ENCODE measurements at regions not wholly inside any gene's neighbourhood (a gene's known extent, or its start where the extent isn't known, plus 50 kb on each side); places are given as distances from the start of the nearest gene placed in this dataset.

DNA sequence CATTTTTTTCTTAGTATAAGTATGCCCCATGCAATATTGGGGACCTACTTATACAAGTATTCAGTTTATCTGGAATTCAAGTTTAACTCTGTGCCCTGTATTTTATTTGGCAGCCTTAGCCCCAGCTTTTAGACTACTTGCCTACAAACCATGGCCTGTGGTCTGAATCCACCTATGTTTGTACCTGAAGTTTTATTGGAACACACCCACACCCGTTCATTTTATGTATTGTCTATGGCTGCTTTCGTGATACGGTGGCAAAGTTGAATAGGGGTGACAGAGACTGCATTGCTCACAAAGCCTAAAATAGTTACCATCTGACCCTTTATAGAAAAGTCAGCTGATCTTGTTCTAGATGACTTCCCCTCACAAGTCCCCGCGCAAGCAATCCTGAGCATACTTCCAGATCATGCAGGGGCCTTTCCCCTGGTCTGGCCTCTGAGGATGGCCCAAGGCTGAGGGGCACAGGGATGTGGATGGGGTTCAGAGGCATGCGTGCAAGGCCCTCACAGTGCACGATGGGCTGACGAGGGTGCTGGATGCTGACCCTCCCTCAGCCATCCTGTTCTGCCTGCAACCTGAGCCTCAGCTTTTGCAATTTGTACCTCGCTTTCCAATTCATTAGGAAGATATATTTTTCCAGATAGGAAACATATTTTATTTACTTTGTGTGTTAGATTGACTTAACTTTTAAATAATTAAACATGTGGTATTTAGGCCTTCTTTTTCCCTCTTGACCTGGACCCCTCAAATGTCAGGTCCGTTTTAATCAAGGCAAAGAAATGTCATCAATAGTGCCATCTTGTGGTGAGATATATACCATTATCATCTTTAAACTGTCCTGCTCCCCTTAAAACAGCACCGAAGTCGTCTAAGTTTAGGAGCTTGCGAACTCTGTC, 527.3 kb upstream of the CCDC196 start:
- no peak for TF ChIP-seq ZFX (IDR thresholded peaks at IDR 0.05; ENCODE audit: borderline replicate concordance)
- TF ChIP-seq, protein P1, sequence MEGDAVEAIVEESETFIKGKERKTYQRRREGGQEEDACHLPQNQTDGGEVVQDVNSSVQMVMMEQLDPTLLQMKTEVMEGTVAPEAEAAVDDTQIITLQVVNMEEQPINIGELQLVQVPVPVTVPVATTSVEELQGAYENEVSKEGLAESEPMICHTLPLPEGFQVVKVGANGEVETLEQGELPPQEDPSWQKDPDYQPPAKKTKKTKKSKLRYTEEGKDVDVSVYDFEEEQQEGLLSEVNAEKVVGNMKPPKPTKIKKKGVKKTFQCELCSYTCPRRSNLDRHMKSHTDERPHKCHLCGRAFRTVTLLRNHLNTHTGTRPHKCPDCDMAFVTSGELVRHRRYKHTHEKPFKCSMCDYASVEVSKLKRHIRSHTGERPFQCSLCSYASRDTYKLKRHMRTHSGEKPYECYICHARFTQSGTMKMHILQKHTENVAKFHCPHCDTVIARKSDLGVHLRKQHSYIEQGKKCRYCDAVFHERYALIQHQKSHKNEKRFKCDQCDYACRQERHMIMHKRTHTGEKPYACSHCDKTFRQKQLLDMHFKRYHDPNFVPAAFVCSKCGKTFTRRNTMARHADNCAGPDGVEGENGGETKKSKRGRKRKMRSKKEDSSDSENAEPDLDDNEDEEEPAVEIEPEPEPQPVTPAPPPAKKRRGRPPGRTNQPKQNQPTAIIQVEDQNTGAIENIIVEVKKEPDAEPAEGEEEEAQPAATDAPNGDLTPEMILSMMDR (IDR thresholded peaks at IDR 0.05) = peak; percentile 74
- no peak overlapping the region for H3K27ac ChIP-seq

- H3K27ac ChIP-seq = no peak overlapping the region
- no peak for TF ChIP-seq ZFX (IDR thresholded peaks at IDR 0.05; ENCODE audit: borderline replicate concordance)
- TF ChIP-seq, protein P1 (IDR thresholded peaks at IDR 0.05) = peak; percentile 39
Measured at GRCh38 chr14:65959563-65960024, 526.6 kb upstream of the CCDC196 start.

DNA sequence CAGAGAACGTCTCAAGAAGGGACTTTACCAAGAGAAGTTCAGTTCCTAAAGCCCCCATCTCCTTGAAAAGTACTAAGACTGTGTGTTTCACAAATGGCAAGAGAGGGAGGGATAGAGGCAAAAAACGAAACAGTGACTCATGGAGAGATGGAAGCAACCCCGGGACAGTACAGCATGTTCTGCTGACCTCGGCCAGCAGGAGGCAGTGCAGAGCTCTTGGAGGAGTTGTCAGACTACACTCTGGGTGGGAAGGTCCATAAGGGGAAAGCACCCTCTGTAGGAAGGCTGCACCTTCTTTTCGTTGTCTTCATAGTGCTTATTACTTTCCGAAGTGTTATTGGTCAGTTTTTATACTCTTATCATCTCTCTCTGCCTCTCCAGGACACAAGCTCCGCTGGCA, 525.2 kb upstream of the CCDC196 start:
- no peak overlapping the region for H3K27ac ChIP-seq
- TF ChIP-seq ZFX (IDR thresholded peaks at IDR 0.05; ENCODE audit: borderline replicate concordance) = no peak
- TF ChIP-seq, protein P1 (IDR thresholded peaks at IDR 0.05) = peak; percentile 78

- H3K27ac ChIP-seq = no peak overlapping the region
- TF ChIP-seq, protein P1 (IDR thresholded peaks at IDR 0.05) = no peak
- TF ChIP-seq ZFX (IDR thresholded peaks at IDR 0.05; ENCODE audit: borderline replicate concordance) = no peak
Measured at GRCh38 chr14:65962952-65963351, 523.2 kb upstream of the CCDC196 start.

DNA sequence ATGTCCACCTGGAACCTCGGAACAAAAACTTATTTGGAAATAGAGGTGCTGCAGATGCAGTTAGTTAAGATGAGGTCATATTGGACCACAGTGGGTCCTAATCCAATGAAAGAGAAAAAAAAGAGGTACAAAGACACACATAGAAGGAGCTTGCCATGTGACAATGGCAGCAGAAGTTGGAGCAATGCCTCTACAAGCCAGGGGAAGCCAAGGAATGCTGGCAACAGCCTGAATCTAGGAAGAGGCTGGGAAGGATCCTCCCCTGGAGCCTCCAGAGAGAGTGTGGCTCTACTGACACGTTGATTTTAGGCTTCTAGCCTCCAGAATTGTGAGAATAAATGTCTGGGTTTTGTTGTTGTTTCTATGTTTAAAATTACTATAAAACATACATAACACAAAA, 521.8 kb upstream of the CCDC196 start:
- no peak overlapping the region for H3K27ac ChIP-seq
- TF ChIP-seq, protein P1 (IDR thresholded peaks at IDR 0.05) = no peak
- TF ChIP-seq ZFX (IDR thresholded peaks at IDR 0.05; ENCODE audit: borderline replicate concordance) = no peak

DNA sequence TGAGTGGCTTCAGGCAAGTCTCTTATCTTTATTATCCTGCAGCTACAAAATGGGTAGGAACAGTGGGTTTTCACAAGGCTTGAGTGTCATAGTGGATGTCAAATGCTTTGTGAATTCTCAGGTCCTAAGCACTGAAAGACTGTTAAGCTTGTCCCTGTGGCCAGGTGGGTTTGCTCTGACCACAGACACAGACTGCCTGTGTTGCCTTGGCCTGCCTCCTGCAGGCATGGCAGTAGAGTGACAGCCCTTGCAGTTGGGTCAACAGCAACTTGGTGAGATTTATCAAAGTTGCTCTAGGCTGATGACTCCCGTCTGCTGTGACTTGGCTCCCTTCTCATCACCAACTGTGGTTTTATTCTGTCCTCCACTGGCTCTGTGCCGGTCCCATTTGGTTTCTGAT, 520.0 kb upstream of the CCDC196 start:
- TF ChIP-seq, protein P1 (IDR thresholded peaks at IDR 0.05) = no peak
- no peak for TF ChIP-seq ZFX (IDR thresholded peaks at IDR 0.05; ENCODE audit: borderline replicate concordance)
- no peak overlapping the region for H3K27ac ChIP-seq

GRCh38 chr14:65972346-65972870, 513.8 kb upstream of the CCDC196 start:
- H3K27ac ChIP-seq = no peak overlapping the region
- TF ChIP-seq, protein P1 (IDR thresholded peaks at IDR 0.05) = no peak
- no peak for TF ChIP-seq ZFX (IDR thresholded peaks at IDR 0.05; ENCODE audit: borderline replicate concordance)

All from 22Rv1 (cell line).